Spleen (tissue), 11 donors: ENCODE measurements at regions not wholly inside any gene's neighbourhood (a gene's known extent, or its start where the extent isn't known, plus 50 kb on each side); places are given as distances from the start of the nearest gene placed in this dataset.

Experiments
- DNase-seq: peaks from one replicate; pipeline ENCODE4 v3.0.0-alpha.2; 2020
- H3K27ac ChIP-seq, 8 donors: fragments of 200-600 bp; sonication (generic) in 7 of 8; 1 replicate in 4 of 8; 2 replicates in 4 of 8; pipeline versions ENCODE4 v1.5.0 to v1.8.0; 2016 to 2021; ENCODE audit warnings: inconsistent platforms in 4 of 8, mild to moderate bottlenecking in 4 of 8, moderate library complexity in 1 of 8
- H3K27me3 ChIP-seq, 7 donors: fragments of 200-600 bp; sonication (generic) in 6 of 7; replicated peaks in 1 of 7; 1 replicate in 4 of 7; 2 replicates in 3 of 7; pipeline versions ENCODE4 v1.5.0 to v1.8.0; 2016 to 2021; ENCODE audit warnings: inconsistent platforms in 3 of 7, mild to moderate bottlenecking in 1 of 7
- H3K36me3 ChIP-seq, 6 donors: fragments of 200-600 bp; sonication (generic) in 5 of 6; 1 replicate in 4 of 6; 2 replicates in 2 of 6; pipeline versions ENCODE4 v1.5.0 to v1.8.0; 2016 to 2021; ENCODE audit warnings: inconsistent platforms in 2 of 6
- H3K4me1 ChIP-seq, 6 donors: fragments of 200-600 bp; sonication (generic) in 5 of 6; 1 replicate in 3 of 6; 2 replicates in 3 of 6; pipeline versions ENCODE4 v1.5.0 to v1.8.0; 2016 to 2021; ENCODE audit warnings: inconsistent platforms in 3 of 6
- H3K4me3 ChIP-seq, 8 donors: fragments of 200-600 bp; sonication (generic) in 7 of 8; 1 replicate in 4 of 8; 2 replicates in 4 of 8; pipeline versions ENCODE4 v1.5.0 to v1.8.0; 2016 to 2021; ENCODE audit warnings: inconsistent platforms in 4 of 8, mild to moderate bottlenecking in 4 of 8, moderate library complexity in 2 of 8
- H3K9me3 ChIP-seq, 8 donors: fragments of 200-600 bp; sonication (generic) in 7 of 8; 1 replicate in 4 of 8; 2 replicates in 4 of 8; pipeline versions ENCODE4 v1.5.0 to v1.8.0; 2016 to 2021; ENCODE audit warnings: inconsistent platforms in 4 of 8
- CTCF ChIP-seq, 11 experiments: fragments of 200-600 bp in 7 of 11; fragments of 450-650 bp in 4 of 11; sonication (generic) in 4 of 11; IDR thresholded peaks in 8 of 11; conservative IDR thresholded peaks in 3 of 11; 1 replicate in 7 of 11; 2 replicates in 4 of 11; pipeline versions ENCODE4 v1.4.0 to v1.8.0; 2016 to 2021; ENCODE audit warnings: antibody characterized with exemption in 11 of 11, inconsistent platforms in 4 of 11, mild to moderate bottlenecking in 1 of 11
- POLR2A ChIP-seq, 3 donors: fragments of 450-650 bp; IDR thresholded peaks; one replicate each; pipeline ENCODE4 v1.5.1; 2017; ENCODE audit warnings: antibody characterized with exemption in 3 of 3, mild to moderate bottlenecking in 1 of 3
- POLR2AphosphoS5 ChIP-seq, 3 donors: sonication (generic); formaldehyde crosslinking; IDR thresholded peaks; one replicate each; pipeline ENCODE4 v1.5.1; 2017; ENCODE audit warnings: antibody characterized with exemption in 3 of 3
- WGBS, 5 donors: extraction: QIAGEN DNeasy Blood & Tissue Kit in 3 of 5; methylation state at CpG; one replicate each; pipeline versions ENCODE4 v1.1.5 to v1.1.7; 2013 to 2018; 5-methylcytosine and 5-hydroxymethylcytosine counted together
- intact Hi-C: fragments of 100-400 bp; cut with DNase I; formaldehyde crosslinking; loops from one replicate; pipeline ENCODE4 v1.15.0; 2023; ENCODE audit warnings: low total_unique reads
- donor health status: healthy with polysubstance abuse.
- donor health status: DM: no; HTN: no; CAD: no; lungs with moderate emphysema.
- donor health status: DM: no; HTN: no; CAD: no.
- donor health status: Bipolar disorder and iron deficiency.
- donor health status: healthy.
- donor health status: DM: no; HTN: no; CAD: no.
- donor health status: DM: yes; HTN: yes; CAD: no.

- Histone ChIP-seq H3K27me3 (peaks cover 0 to 8% (median 0%) of the 10 kb centered on the region in 7 donors), H3K4me3 (no peak overlapping the region), H3K27ac (no peak overlapping the region), H3K9me3 (no peaks in the 10 kb centered on the region), H3K36me3 (no peaks in the 10 kb centered on the region), H3K4me1 (peaks cover 0 to 10% (median 0%) of the 10 kb centered on the region in 6 donors)
- intact Hi-C loops = no loop called here
- no peak for TF ChIP-seq POLR2AphosphoS5 (IDR thresholded peaks at IDR 0.05)
- peak in 7 of 11 experiments; percentile 38 to 58 (median 45) for TF ChIP-seq CTCF (IDR thresholded peaks at IDR 0.05 in 8 of 11, conservative IDR thresholded peaks at IDR 0.05 in 3 of 11)
- no peak for DNase-seq
- 25 to 32% (median 28%) methylated on average over 7 of the region's 7 CpGs for WGBS, 5 donors
These were observed 485.6 kb downstream of the ZSWIM6 start for GRCh38 chr5:61817472-61818326.

DNA sequence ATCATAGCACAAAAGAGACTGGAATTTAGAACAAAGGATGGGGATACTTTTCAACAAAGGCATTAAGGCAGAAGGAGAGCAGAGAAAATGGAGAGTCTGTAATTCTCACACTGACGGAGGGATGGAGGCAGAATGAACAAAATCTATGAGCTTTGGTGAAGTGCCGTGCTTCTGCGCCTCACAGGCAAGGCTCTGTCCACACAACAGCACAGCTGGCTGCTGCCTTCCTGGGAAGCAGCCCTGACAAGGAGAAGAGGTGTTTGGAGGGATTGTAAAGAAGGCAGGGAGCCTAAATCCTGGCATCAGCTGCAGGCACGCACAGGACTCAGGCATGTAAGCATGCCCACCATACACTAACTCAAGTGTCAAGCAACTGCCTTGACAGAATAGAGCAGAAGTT, 485.2 kb upstream of the KIF2A start:
- no peak for DNase-seq
- 87 to 92% (median 91%) methylated on average over 4 of the region's 4 CpGs for WGBS, 5 donors

GRCh38 chr5:61821561-61821960, 484.4 kb upstream of the KIF2A start:
- Histone ChIP-seq H3K4me1 (peaks cover 0 to 10% (median 0%) of the 10 kb centered on the region in 6 donors), H3K9me3 (no peaks in the 10 kb centered on the region), H3K27ac (no peak overlapping the region), H3K27me3 (no peaks in the 10 kb centered on the region), H3K4me3 (no peak overlapping the region), H3K36me3 (no peaks in the 10 kb centered on the region)
- intact Hi-C loops = no loop called here
- TF ChIP-seq POLR2AphosphoS5 (IDR thresholded peaks at IDR 0.05) (no peak), POLR2A (IDR thresholded peaks at IDR 0.05) (no peak), CTCF (IDR thresholded peaks at IDR 0.05 in 8 of 11, conservative IDR thresholded peaks at IDR 0.05 in 3 of 11) (no peak)
- DNase-seq = no peak
- 88 to 92% (median 92%) methylated on average over 2 of the region's 2 CpGs for WGBS, 5 donors

More for the DNA sequence above, 485.2 kb upstream of the KIF2A start:
- Histone ChIP-seq H3K36me3 (no peaks in the 10 kb centered on the region), H3K27me3 (peaks cover 0 to 5% (median 0%) of the 10 kb centered on the region in 7 donors), H3K27ac (no peak overlapping the region), H3K4me1 (peaks cover 0 to 10% (median 0%) of the 10 kb centered on the region in 6 donors), H3K9me3 (no peaks in the 10 kb centered on the region), H3K4me3 (no peak overlapping the region)
- TF ChIP-seq POLR2AphosphoS5 (IDR thresholded peaks at IDR 0.05) (no peak), CTCF (IDR thresholded peaks at IDR 0.05 in 8 of 11, conservative IDR thresholded peaks at IDR 0.05 in 3 of 11) (no peak), POLR2A (IDR thresholded peaks at IDR 0.05) (no peak)
- intact Hi-C loops = no loop called here

GRCh38 chr5:61822584-61822983, 483.4 kb upstream of the KIF2A start:
- TF ChIP-seq POLR2AphosphoS5 (IDR thresholded peaks at IDR 0.05) (no peak), POLR2A (IDR thresholded peaks at IDR 0.05) (no peak), CTCF (IDR thresholded peaks at IDR 0.05 in 8 of 11, conservative IDR thresholded peaks at IDR 0.05 in 3 of 11) (no peak)
- no peak overlapping the region for H3K4me3 ChIP-seq
- no peak overlapping the region for H3K27ac ChIP-seq
- H3K4me1 ChIP-seq = peaks cover 0 to 4% (median 0%) of the 10 kb centered on the region in 6 donors
- 91 to 95% (median 94%) methylated on average over 5 of the region's 5 CpGs for WGBS, 5 donors
- no peaks in the 10 kb centered on the region for H3K36me3 ChIP-seq
- intact Hi-C loops = no loop called here
- H3K27me3 ChIP-seq = no peaks in the 10 kb centered on the region
- no peaks in the 10 kb centered on the region for H3K9me3 ChIP-seq
- no peak for DNase-seq
